Astrocyte of the cerebellum (primary cell): ENCODE measurements at regions not wholly inside any gene's neighbourhood (a gene's known extent, or its start where the extent isn't known, plus 50 kb on each side); places are given as distances from the start of the nearest gene placed in this dataset.
A peak's percentile ranks its signal among the peaks of the same experiment; 100 is the strongest.

Experiments
- DNase-seq: peaks from one replicate; pipeline ENCODE4 v3.0.0-alpha.2; 2011; ENCODE audit warnings: low read depth
- H3K4me3 ChIP-seq: 2 replicates; pipeline ENCODE4 v1.5.1; 2011; ENCODE audit warnings: mild to moderate bottlenecking, low read depth, low read length, moderate library complexity
- in situ Hi-C: cut with HindIII; loops from 2 replicates; pipeline ENCODE4 v1.10.0; 2017; ENCODE audit warnings: low sequenced_read_pairs
- TF ChIP-seq, protein P1 (sequence below): IDR thresholded peaks from 2 replicates; pipeline ENCODE4 v1.5.1; 2012; ENCODE audit warnings: low read length, low read depth, moderate library complexity, mild to moderate bottlenecking; ENCODE audit errors: missing control alignments

DNA sequence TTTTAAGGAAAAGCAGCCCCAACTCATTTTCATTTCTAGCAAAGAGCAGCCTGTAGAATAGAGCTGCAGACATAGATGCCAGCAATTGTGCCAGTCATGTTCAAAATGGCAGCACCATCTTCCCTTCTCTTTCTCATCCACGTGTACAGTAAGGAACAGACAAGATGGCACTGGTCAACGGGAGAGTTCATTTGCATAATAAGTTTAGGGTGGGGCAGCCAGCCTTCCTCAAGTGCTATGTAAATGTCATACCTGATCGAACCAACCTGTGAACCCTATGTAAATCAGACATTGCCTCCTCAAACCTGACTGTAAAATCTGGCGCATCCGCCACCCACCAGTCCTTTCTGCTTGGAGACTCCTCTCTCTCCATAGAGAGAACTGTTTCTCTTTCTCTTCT, 150.0 kb upstream of the CDH13 start:
- no peak for DNase-seq
- in situ Hi-C loops, result no loop called here
- no peak overlapping the region for H3K4me3 ChIP-seq
- TF ChIP-seq, protein P1, sequence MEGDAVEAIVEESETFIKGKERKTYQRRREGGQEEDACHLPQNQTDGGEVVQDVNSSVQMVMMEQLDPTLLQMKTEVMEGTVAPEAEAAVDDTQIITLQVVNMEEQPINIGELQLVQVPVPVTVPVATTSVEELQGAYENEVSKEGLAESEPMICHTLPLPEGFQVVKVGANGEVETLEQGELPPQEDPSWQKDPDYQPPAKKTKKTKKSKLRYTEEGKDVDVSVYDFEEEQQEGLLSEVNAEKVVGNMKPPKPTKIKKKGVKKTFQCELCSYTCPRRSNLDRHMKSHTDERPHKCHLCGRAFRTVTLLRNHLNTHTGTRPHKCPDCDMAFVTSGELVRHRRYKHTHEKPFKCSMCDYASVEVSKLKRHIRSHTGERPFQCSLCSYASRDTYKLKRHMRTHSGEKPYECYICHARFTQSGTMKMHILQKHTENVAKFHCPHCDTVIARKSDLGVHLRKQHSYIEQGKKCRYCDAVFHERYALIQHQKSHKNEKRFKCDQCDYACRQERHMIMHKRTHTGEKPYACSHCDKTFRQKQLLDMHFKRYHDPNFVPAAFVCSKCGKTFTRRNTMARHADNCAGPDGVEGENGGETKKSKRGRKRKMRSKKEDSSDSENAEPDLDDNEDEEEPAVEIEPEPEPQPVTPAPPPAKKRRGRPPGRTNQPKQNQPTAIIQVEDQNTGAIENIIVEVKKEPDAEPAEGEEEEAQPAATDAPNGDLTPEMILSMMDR, result no peak

DNA sequence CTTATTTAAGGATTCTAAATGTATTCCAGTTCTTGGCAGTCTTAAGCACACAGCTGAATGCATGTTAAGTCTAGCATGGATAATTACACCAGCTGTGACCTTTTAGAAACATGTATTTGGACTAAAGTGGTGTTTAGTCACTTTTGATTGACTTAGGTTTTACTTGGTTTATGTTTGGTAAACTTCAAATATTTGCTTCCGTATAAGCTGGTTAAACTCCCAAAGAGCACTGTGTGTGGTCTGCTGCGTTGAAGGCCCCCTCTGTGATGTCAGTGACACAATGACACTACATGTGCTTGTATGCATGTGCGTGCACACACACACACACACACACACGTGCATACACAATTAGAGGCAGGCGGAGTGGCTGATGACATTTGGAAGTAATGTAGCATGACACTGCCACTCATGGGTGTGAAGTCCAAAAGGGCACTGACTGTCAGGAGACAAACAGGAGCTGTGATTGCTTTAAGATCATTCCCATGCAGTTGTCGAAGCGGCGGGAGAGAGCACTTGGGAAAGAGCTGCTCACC, 156.1 kb upstream of the CDH13 start:
- DNase-seq, result peak; percentile 36
- no peak overlapping the region for H3K4me3 ChIP-seq

DNA sequence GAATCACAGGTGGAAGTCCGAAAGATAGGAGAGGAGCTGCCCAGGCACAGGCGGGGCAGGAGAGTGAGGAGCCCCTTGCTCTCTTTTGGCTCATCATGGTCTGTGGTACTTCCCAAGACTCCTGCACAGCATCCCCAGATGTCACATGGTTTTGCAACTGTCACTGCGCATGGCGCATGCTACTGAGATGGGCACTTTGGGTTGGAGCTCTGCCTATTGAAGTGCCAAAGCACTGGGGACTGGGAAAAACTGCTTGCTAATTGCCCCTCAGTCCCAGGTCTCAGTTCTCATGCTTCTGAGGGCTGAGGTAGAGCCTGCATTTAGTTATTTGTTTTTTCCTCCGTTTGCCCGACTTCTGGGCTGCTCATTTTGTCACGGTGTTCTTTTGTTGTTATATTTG, 156.8 kb upstream of the CDH13 start:
- no peak for DNase-seq
- in situ Hi-C loops, result no loop called here
- no peak overlapping the region for H3K4me3 ChIP-seq
- TF ChIP-seq, protein P1, result no peak

More for the DNA sequence above, 156.1 kb upstream of the CDH13 start:
- TF ChIP-seq, protein P1, result no peak
- in situ Hi-C loops, result no loop called here

DNA sequence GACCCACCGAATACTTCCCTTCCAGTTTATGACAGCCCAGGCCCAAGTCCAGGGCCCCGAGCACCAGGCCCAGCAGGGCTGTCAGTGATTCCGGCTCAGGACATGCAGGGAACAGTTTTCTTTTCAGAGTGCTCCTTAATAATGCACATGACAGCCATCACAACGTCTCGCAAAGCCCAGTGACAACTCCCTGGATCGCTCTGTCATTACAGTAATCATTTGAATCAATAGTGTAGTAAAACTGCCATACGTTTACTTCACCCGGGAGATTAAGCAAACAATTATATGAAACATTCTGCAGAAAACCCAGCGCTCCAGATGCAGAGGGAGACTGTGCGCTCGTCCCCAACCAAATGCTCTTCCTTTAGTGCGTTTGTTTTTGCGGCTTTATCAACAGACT, 162.6 kb upstream of the CDH13 start:
- TF ChIP-seq, protein P1, result no peak
- no peak for DNase-seq
- H3K4me3 ChIP-seq, result no peak overlapping the region
- in situ Hi-C loops, result no loop called here

DNA sequence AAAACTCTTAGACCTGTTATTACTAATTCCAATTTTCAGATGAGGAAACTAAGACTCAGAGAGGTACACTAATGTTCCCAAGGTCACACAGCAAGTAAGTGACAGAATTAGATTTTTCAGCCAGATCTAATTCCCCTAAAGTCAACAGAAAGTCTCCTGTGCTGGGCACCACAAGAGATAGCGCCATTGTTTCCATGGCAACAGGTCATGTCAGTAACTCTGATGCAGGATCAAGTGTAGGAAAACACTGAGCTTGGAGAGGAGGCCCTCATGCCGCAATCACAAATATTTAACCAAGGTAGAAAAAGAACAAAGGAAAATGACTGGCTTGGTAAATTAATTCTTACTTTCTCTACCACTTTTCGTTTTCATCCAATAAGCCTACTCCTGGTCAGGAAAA, 166.0 kb upstream of the CDH13 start:
- DNase-seq, result no peak
- in situ Hi-C loops, result no loop called here
- TF ChIP-seq, protein P1, result no peak

DNA sequence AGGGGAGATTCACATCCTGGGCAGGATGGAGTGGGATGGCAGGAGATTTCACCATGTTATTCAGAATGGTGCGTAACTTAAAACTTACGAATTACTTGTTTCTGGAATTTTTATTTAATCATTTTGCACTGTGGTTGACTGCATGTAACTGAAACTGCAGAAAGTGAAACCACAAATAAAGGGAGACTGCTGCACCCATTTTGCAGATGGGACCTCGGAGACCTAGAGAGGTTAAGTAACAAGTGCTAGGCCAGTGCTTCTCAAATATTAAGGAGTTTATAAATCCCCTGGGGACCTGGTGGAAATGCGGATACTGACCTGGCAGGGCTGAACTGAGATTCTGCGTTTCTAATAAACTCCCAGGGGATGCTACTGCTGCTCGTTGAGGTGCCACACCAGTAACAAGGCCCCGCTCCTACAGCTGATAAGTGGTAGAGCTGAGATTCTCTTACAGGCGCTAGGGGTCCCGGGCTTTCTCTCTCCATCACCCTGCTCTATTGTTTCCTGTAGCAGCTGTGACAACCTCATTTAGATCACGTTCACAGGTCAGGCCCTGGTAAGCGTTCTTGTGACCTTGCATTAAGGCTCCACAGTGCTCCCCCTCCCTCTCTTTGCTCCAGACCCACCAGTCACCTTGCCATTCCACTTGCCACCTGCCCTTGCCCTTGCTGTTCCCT, 167.1 kb upstream of the CDH13 start:
- TF ChIP-seq, protein P1, result no peak
- in situ Hi-C loops, result no loop called here
- DNase-seq, result no peak
- no peak overlapping the region for H3K4me3 ChIP-seq

More for the DNA sequence above, 166.0 kb upstream of the CDH13 start:
- no peak overlapping the region for H3K4me3 ChIP-seq
